ENCODE measurements at regions not wholly inside any gene's neighbourhood (a gene's known extent, or its start where the extent isn't known, plus 50 kb on each side); places are given as distances from the start of the nearest gene placed in this dataset.
A peak's percentile ranks its signal among the peaks of the same experiment; 100 is the strongest.
"Not testable (repeated sequence)": the region's sequence is repeated elsewhere in the genome, so short reads cannot be mapped to it uniquely, and the experiment has no call there.

DNA sequence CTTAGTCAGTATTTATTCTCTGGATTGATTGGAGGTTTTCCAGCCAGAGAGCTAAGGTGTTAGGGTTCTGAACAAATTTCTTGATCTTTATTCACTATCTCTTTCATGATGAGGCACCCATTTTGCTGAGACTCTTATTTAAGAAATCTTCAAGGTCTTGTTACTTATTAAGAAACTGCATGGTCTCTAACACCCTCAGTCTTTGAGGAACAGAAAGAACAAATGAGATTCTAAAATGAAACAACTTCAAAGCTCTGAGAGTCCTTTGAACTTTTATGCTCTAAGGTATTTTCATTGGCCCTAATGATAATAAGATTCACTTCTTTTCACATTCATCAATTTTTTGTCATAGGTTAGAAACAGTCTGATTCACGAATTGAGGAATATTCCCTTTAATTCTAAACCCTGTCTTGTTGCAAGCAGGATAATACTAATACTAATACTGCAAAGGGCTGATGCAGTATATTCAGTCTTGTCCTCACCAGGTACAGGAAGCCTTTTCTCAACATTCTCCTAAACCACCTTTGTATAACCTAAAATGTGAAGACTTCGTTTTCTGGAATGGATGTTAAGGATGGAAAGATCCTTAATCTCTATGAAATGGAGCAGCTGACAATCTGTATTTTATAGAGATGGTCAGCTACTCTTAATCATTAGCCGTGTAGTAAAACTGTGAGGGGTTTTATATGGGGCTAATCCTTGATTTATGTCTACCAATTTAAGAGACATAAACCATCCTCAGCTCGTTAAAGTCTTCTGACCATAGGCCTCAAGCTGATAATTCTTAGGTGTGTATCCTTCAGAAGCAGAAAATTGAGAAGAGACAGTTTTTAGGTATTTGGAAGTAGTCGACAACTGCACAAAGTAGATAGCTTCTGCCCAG lies 198.3 kb downstream of the OTOL1 start:
- no peak for DNase-seq

DNA sequence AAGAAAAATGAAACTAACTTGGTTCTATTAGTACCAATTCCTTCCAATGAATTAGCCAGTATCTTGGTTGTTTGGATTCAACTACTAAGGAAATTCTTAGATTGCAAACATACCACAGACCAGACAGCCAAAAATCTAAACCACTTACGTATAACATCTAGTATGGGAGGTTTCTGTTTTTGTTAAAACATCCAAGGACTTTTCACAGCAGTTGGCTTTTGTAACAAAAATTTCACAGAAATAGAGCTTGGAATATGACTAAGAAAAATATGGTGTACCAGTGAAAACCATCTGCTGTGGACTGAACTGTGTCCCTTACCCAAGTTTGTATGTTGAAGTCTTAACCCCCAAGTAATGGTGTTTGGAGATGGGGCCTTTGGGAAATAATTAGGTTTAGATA lies 199.2 kb downstream of the OTOL1 start:
- no peak for DNase-seq

DNA sequence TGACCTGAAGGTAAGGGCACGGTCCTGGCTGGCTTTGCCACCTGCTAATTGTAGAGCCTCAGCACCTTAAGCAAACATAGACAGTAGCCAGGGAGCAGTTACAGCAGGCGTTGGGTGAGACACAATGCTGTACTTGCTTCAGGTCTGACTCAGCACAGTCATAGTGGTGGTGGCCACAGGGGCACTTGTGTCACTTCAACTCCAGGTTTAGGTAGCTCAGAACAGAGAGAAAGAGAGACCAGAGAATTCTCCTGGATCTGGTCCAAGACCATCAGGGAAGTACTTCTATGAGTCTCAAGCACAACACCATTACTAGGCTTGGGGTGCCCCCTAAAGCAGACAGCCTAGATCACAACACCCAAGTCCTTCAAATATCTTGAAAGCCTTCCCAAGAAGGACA lies 204.4 kb downstream of the OTOL1 start:
- DNase-seq: no peak

DNA sequence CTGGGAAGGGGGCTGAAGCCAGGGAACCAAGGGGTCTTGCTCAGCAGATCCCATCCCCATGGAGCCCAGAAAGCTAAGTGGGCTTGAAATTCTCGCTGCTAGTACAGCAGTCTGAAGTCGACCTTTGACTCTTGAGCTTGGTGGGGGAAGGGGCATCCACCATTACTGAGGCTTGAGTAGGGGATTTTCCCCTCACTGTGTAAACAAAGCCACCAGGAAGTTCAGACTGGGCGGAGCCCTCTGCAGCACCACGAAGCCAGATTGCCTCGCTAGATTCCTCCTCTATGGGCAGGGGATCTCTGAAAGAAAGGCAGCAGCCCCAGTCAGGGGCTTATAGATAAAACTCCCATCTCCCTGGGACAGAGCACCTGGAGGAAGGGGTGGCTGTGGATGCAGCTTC lies 210.6 kb downstream of the OTOL1 start:
- DNase-seq: not testable (repeated sequence)

DNA sequence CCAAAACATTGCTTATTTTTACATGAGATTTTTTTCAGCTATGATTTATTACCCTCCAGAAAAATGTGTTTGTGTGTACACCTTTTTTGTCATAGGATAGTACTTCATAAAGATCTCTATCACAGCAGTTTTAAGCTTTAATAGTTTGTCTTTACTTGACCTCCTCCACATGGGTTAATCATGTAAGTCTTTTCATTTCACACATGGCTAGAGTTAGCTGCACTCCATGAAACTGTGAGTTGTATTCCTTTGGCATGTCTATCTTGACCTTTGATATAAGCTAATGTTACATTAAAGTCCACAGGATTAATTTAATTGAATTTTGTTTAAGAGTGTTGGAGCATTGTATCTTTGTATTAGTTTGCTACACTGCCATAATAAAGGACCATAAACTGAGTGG lies 217.1 kb downstream of the OTOL1 start:
- DNase-seq: no peak

DNA sequence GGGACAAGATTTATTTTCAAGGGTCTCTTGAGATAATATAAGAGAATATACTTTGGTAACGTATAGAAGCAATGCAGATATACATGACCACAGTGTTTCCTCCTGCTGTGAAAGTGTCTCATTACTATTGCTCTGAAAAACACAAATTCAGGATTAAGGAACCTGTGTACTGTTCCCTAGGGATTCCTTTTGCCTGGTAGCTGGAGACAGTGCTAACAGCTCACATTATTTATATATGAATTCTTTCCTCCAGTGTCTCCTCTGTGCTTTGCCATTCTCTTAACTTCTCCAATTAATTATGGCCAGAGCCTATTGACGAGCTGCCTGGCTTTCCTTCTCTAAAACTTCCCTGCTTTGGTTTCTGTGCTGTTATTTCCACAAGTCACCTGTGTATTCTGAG lies 235.4 kb downstream of the OTOL1 start:
- DNase-seq: no peak

DNA sequence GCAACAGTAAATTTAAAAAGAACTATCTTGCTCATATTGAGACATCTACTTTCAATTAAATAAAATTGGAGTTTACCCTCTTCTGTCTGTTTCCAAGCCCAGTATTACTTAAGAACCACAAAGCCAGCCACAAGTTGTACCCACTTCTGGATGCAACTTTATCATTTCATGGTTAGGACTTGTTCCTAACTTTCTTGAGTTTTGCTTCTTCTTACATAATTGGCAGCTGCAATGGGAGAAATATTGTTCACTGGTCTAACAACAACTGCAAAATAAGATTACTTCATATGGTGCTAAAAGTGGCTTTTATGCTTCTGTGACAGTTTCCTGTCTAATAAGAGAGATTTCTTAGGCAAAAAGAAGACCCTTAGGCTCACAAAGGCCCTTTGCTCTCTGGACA lies 240.6 kb downstream of the OTOL1 start:
- no peak for DNase-seq

DNA sequence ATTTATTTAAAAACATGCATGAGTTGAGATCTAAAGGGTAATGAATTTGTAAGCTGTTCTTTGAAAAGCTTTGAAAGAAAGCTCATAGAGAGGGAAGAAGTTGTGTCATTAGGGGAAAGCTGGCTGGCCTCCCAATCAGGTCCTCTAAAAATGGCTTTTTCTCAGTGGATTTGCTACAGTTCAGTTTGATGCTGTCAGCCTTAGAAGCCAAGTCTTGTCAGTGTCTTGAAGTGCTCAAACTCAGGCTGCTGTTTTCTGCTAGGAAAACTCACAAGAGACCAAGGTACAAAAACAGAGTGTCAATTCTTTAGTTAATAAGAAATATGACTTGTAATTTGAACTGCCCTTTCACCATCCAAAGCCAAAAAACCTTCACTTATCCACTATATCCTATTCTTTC lies 243.8 kb downstream of the OTOL1 start:
- DNase-seq: no peak

DNA sequence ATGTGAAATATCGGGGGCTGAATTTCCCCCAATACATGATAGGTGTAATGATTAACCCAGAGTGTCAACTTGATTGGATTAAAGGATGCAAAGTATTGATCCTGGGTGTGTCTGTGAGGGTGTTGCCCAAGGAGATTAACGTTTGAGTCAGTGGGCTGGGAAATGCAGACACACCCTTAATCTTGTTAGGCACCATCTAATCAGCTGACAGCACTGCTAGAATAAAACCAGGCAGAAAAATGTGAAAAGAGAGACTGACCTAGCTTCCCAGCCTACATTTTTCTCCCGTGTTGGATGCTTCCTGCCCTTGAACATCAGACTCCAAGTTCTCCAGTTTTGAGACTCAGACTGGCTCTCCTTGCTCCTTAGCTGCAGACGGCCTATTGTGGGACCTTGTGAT lies 247.8 kb downstream of the OTOL1 start:
- no peak for DNase-seq

DNA sequence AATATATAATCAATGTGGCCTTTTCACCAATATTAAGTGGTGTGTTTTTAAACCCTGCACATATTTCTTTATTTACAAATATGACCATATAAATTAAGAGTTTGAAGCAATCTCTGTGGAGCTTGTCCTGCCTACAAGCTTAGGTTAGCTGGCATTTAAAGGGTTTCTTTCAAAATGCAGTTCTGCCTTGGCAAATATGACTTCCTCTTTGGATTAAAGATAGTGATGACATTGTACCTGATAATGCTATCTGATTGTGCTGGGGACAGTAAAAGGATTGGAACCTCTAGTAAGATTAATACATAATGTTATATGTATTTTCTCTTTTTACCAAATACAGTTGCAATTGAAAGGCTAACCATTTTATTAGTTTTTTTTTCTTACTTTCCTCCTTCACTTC lies 249.1 kb downstream of the OTOL1 start:
- DNase-seq: no peak

DNA sequence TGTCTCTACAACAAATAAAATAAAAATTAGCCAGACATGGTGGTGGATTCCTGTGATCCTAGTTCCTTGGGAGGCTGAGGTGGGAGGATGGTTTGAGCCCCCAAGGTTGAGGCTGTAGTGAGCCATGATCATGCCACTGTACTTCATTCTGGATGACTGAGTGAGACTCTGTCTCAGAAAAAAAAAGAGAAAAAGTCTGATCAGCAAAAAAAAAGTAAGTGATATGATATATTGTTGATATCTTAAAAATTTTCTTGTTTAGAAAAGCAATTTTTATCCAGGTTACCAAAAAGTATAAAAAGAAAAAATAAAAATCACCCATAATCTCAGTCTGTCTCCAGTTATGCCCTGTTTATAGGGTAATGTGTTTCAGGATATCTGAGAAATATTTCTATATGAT lies 251.4 kb downstream of the OTOL1 start:
- DNase-seq: no peak

DNA sequence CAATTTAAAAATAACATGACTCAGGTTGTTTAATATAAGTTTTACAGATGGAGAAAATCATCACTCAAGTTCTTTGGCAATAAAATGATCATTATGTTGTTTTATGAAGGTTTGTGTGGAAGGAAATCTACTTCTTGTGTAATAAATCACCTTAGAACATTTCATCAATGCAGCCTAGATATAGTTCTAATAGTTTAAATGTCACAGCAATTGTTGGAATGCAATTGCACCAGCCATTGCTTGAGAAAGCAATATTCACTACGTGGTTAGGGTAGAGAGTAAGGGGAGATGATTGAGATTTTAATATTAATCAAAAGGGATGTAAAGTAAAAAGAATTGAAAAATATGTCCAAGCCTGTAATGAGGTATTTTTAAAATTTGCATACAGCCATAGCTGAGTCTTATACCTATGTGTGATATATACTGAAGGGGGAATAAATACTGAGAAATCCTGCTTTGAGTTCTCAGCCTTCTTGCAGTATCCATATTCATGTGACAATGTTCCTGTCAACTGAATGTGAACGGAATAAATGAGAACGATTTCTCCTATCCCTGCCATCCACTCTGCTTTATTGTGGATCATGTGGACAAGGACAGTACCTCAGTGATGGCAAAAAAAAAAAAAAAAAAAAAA lies 257.9 kb downstream of the OTOL1 start:
- no peak for DNase-seq

DNA sequence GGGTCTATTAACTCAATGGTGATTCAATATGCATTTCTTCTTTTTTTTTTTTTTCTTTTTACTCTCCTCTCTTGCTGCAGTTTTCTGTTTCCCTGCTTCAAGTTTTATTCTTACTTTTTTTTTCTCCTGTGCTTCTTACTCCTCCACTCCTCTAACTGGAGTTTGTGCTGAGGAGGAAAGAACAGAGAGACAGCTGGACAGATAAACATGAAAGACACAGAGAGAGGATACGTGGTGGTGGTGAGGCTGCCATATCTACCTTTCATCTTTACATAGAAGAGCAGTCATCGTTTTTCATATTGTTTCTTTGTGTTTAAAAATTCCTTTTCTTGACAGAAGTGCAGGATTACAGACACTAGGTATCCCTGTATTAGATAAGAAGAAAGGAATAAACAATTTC lies 262.8 kb downstream of the OTOL1 start:
- no peak for DNase-seq

DNA sequence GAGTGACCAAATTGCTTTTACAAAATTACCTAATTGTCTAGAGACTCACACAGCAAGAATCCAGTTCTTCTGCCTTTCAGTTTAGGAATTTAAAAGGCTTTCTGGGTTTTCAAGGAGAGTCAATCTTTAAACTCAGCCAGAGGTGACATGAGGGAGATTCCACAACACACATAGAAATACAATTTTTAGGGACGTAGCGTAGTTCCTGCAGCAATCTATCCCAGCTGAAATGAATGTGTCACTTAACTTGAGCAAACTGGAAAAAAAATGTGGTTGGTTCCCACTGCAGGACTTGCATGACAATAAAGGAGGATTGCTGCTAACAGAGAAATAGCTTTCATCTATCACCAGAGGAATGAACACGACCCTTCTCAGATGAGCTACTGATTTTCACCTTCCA lies 269.7 kb downstream of the OTOL1 start:
- no peak for DNase-seq

DNA sequence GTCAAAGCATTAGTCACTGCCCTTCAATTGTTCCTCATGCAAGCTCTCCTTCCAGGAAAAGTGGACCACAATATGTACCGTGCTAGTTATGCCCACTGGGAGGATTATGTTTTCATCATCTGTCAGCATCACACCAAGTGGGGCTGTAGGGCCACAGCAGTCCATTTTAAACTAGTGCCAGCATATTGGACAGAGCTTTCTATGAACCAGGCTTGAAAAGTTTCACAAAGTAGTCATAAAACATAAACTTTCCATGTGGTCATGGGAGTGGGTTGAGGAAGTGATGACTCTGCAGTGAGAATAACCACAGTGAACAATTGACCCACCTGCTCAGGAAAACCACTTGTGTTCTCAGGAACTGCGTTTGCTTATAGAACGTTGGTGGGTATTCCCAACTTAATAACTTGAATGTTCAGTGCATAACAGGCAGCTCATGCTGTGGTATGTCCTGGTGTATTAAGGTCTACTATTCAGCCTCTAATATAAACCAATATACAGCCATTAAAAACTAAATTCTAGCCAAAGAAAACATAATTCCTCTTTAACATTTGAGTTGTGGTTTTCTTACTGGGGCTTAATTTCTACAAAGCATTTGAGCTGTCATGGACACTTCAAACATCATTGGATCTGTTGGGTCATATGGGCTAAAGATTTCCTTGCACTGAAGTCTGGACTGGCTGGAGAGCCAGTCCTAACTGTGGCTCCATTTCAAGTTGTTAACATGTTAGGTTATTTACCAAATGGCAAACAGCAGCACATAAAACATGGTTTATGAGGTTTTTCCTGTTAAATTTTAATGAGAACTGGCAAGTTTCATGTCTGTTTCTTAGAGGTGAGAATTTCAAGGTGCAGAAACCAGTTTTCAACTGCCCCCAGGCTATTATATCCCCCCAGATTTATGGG lies 274.1 kb downstream of the OTOL1 start:
- peak in 1 of 2 donors; percentile 5 for DNase-seq

DNA sequence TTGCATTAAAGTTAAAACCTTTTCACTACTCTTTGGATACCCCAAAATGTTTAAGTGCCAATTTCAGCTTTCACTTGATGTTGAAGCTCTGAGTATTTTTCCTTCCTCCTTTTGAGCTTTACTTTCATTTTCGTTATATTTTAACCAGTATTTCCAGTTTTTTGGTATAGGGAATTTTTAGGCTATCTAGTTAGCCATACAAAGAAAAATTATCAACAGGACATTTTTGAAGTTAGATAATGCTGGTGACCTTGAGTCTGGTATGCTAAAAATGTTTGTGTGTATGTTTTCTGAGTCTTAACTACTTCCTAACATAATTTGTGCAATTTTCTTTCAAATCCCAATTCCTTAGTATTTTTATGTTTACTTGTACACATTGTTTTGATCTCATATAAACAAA lies 284.8 kb downstream of the OTOL1 start:
- DNase-seq: peak in 1 of 2 donors; percentile 6

DNA sequence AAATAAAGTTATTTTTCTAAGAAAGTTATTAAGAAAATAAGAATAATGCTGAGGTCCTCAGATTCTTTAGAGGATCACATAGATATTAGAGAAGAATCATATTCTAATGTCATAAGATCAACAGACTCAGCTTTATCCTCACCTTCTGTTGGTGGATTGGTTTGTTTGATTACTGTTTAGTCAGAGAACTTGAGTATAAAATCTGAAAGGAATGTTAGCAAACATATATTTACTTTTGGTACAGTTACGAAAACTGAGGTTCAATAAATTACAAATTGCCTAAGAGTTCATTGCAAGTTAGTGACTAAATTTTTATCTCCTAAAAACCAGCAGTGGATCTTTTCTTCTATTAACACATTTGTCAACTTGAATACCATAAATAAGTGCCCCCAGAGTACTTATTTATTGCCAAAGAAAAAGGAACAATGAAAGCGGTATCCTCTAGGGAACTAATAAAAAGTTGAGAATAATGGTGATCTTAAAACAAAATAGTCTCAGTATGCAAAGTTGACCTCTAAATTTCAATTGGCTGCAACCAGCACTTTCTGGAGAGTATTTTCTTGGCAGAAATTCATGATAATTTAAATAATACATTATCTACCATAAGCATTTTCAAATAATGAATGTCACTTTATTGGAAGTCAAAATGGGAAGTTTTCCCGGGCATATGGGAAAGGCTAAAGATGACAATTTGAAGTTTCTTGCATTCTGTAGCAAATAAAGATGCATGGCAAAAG lies 296.8 kb downstream of the OTOL1 start:
- no peak for DNase-seq

DNA sequence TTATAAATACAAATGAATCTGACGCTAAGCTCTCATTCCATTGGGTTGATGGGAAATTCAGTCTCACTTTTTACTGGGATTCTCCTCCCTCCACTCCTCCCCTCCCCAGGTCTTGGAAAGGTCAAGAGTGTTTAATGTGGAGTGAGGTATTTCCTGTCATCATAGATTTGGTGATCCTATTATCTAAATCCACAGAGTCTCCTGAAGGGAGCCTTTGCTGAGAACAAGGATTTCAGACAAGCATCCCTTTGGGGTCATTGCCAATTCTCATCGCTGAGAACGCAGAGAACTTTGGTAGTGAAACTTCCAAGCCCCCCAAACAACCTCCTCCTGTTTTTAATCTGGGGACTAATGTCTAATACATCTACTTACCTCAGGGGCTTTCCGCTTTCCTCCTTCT lies 297.9 kb downstream of the OTOL1 start:
- no peak for DNase-seq

DNA sequence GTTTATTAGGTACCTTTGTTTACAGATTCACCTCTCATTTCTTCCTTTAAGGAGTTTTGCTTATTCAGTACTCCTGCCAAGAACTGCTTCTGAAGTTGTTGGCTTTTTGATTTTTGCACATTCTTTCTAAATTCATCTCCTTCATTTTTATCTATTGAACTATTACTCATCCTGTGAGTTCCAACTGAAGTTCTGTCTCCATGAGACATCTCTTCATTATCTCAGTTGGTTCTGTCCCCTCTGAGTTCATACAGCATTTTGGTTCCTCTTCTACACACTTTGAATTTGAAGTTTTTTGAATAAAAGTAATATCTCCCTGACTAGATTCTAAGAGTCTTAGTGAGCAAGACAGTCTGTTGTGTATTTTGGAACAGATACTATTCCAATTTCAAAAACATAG lies 299.7 kb downstream of the OTOL1 start:
- DNase-seq: no peak

DNA sequence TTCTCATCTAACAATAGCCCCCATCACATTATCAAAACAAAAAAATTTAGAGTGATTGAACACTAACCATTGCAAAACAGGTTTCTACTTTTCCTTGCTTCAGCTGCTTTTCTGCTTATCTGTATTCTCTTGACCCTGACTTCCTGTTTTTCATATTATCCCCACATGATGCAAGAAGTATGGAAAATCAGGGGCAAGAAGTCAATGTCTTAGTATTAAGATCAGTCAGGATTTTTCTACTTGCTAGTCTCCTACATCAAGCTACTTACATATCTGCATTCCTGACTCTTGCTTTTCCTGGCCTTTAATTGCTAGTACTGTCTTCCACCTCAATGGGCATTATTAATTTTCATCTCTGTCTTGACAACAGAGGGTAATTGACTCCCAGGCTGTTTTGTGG lies 300.2 kb downstream of the OTOL1 start:
- no peak for DNase-seq

DNA sequence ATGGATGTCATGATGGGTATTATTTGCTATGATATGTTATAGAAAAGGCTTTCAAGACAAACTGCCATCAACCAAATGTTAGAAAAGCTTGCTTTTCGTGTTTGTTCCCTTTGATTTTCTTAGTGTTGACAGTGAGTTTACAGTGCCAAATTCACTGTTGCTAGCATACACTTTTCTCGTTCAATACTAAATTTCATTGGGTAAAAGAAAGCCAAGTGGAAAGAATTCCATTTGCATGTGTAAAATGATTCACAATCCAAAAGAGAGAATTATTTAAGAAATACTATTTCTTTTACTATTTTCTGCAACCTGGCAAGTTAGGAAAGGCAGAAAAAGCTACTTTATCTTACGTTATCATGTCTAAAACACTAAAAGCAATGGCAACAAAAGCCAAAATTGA lies 301.4 kb downstream of the OTOL1 start:
- no peak for DNase-seq

DNA sequence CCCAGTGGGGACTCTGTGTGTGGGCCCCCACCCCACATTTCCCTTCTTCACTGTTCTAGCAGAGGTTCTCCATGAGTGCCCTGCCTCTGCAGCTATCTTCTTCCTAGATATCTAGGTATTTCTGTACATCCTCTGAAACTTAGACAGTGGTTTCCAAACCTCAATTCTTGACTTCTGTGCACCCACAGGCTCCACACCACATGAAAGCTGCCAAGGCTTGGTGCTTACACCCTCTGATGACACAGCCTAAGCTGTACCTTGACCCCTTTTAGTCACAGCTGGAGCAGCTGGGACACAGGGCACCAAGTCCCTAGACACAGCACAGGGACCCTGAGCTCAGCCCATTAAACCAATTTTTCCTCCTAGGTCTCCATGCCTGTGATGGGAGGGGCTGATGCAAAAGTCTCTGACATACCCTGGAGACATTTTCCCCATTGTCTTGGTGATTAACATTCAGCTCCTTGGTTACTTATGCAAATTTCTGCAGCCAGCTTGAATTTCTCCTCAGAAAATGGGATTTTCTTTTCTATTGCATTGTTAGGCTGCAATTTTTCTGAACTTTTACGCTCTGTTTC lies 304.5 kb downstream of the OTOL1 start:
- no peak for DNase-seq
